ENCODE measurements at regions not wholly inside any gene's neighbourhood (a gene's known extent, or its start where the extent isn't known, plus 50 kb on each side); places are given as distances from the start of the nearest gene placed in this dataset.

- no peak overlapping the region for H3K4me3 ChIP-seq
- H3K27me3 ChIP-seq, result no peaks in the 10 kb centered on the region
- 76% methylated on average over 4 of the region's 4 CpGs for WGBS (ENCODE audit: low lambda C conversion rate, missing lambda C conversion rate)
- H3K9me2 ChIP-seq (replicated peaks; ENCODE audit: insufficient read depth), result no peaks in the 10 kb centered on the region
- no peak overlapping the region for H3K27ac ChIP-seq
- no peak for TF ChIP-seq EZH2 (IDR thresholded peaks at IDR 0.05; ENCODE audit: borderline replicate concordance)
- TF ChIP-seq, protein P1, sequence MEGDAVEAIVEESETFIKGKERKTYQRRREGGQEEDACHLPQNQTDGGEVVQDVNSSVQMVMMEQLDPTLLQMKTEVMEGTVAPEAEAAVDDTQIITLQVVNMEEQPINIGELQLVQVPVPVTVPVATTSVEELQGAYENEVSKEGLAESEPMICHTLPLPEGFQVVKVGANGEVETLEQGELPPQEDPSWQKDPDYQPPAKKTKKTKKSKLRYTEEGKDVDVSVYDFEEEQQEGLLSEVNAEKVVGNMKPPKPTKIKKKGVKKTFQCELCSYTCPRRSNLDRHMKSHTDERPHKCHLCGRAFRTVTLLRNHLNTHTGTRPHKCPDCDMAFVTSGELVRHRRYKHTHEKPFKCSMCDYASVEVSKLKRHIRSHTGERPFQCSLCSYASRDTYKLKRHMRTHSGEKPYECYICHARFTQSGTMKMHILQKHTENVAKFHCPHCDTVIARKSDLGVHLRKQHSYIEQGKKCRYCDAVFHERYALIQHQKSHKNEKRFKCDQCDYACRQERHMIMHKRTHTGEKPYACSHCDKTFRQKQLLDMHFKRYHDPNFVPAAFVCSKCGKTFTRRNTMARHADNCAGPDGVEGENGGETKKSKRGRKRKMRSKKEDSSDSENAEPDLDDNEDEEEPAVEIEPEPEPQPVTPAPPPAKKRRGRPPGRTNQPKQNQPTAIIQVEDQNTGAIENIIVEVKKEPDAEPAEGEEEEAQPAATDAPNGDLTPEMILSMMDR (IDR thresholded peaks at IDR 0.05; ENCODE audit: poor library complexity), result no peak
- no peak for TF ChIP-seq EZH2phosphoT487 (IDR thresholded peaks at IDR 0.05; ENCODE audit: low read depth, severe bottlenecking, unreplicated experiment)
- H3K4me2 ChIP-seq, result no peak overlapping the region
- no peaks in the 10 kb centered on the region for H3K9me3 ChIP-seq (ENCODE audit: low read depth)
- no peaks in the 10 kb centered on the region for H4K20me1 ChIP-seq (ENCODE audit: insufficient read depth, poor library complexity, severe bottlenecking)
- no peak overlapping the region for H2AFZ ChIP-seq
- no peaks in the 10 kb centered on the region for H3K4me1 ChIP-seq (ENCODE audit: insufficient read depth)
- no peaks in the 10 kb centered on the region for H3K36me3 ChIP-seq (replicated peaks; ENCODE audit: insufficient read depth, low read depth)
- DNase-seq (ENCODE audit: low spot score), result no peak
- H3K79me2 ChIP-seq, result no peaks in the 10 kb centered on the region
Observed at GRCh38 chr6:6386010-6386409, 65.5 kb upstream of the F13A1 start.

- Histone ChIP-seq H2AFZ (no peak overlapping the region), H4K20me1 (ENCODE audit: insufficient read depth, poor library complexity, severe bottlenecking) (no peaks in the 10 kb centered on the region), H3K27me3 (no peaks in the 10 kb centered on the region), H3K36me3 (replicated peaks; ENCODE audit: insufficient read depth, low read depth) (no peaks in the 10 kb centered on the region), H3K27ac (no peak overlapping the region), H3K4me2 (no peak overlapping the region), H3K9me2 (replicated peaks; ENCODE audit: insufficient read depth) (no peaks in the 10 kb centered on the region), H3K79me2 (no peaks in the 10 kb centered on the region), H3K4me3 (no peak overlapping the region), H3K4me1 (ENCODE audit: insufficient read depth) (no peaks in the 10 kb centered on the region), H3K9me3 (ENCODE audit: low read depth) (no peaks in the 10 kb centered on the region)
- DNase-seq (ENCODE audit: low spot score), result no peak
- 66% methylated on average over 7 of the region's 7 CpGs for WGBS (ENCODE audit: low lambda C conversion rate, missing lambda C conversion rate)
- TF ChIP-seq, protein P1 (IDR thresholded peaks at IDR 0.05; ENCODE audit: poor library complexity), result no peak
Observed at GRCh38 chr6:6390849-6391602, 70.6 kb upstream of the F13A1 start.

- 83% methylated on average over 7 of the region's 7 CpGs for WGBS (ENCODE audit: low lambda C conversion rate, missing lambda C conversion rate)
- DNase-seq (ENCODE audit: low spot score), result no peak
- H3K27me3 ChIP-seq, result no peaks in the 10 kb centered on the region
- no peaks in the 10 kb centered on the region for H3K9me3 ChIP-seq (ENCODE audit: low read depth)
- H3K27ac ChIP-seq, result no peak overlapping the region
- TF ChIP-seq EZH2 (IDR thresholded peaks at IDR 0.05; ENCODE audit: borderline replicate concordance) (no peak), EZH2phosphoT487 (IDR thresholded peaks at IDR 0.05; ENCODE audit: low read depth, severe bottlenecking, unreplicated experiment) (no peak)
- TF ChIP-seq, protein P1 (IDR thresholded peaks at IDR 0.05; ENCODE audit: poor library complexity), result no peak
- no peaks in the 10 kb centered on the region for H3K79me2 ChIP-seq
- H3K4me3 ChIP-seq, result no peak overlapping the region
- H3K4me2 ChIP-seq, result no peak overlapping the region
- H3K9me2 ChIP-seq (replicated peaks; ENCODE audit: insufficient read depth), result no peaks in the 10 kb centered on the region
- no peak overlapping the region for H2AFZ ChIP-seq
- H3K4me1 ChIP-seq (ENCODE audit: insufficient read depth), result no peaks in the 10 kb centered on the region
- no peaks in the 10 kb centered on the region for H4K20me1 ChIP-seq (ENCODE audit: insufficient read depth, poor library complexity, severe bottlenecking)
- H3K36me3 ChIP-seq (replicated peaks; ENCODE audit: insufficient read depth, low read depth), result no peaks in the 10 kb centered on the region
Observed at GRCh38 chr6:6392214-6393068, 72.0 kb upstream of the F13A1 start.

All from hepatocyte (in vitro differentiated cells).